ENCODE measurements at regions not wholly inside any gene's neighbourhood (a gene's known extent, or its start where the extent isn't known, plus 50 kb on each side); places are given as distances from the start of the nearest gene placed in this dataset.
"Not testable (repeated sequence)": the region's sequence is repeated elsewhere in the genome, so short reads cannot be mapped to it uniquely, and the experiment has no call there.

- DNase-seq: no peak
These were observed 257.0 kb downstream of the TTC32 start for GRCh38 chr2:19644763-19645162.

GRCh38 chr2:19643117-19643518 lies 258.7 kb downstream of the TTC32 start:
- no peak for DNase-seq

- DNase-seq: no peak
These were observed 259.3 kb downstream of the TTC32 start for GRCh38 chr2:19642501-19642900.

- DNase-seq: no peak
These were observed 265.8 kb downstream of the TTC32 start for GRCh38 chr2:19635951-19636510.

GRCh38 chr2:19632403-19632991 lies 269.3 kb downstream of the TTC32 start:
- DNase-seq: no peak

GRCh38 chr2:19631871-19632270 lies 269.9 kb downstream of the TTC32 start:
- no peak for DNase-seq

- no peak for DNase-seq
These were observed 270.9 kb downstream of the TTC32 start for GRCh38 chr2:19630921-19631320.

- no peak for DNase-seq
These were observed 268.9 kb upstream of the OSR1 start for GRCh38 chr2:19627359-19627758.

- no peak for DNase-seq
These were observed 265.1 kb upstream of the OSR1 start for GRCh38 chr2:19623488-19623887.

GRCh38 chr2:19617257-19617848 lies 258.9 kb upstream of the OSR1 start:
- DNase-seq: no peak

GRCh38 chr2:19615402-19615801 lies 257.0 kb upstream of the OSR1 start:
- not testable (repeated sequence) for DNase-seq

- no peak for DNase-seq
These were observed 255.6 kb upstream of the OSR1 start for GRCh38 chr2:19614066-19614465.

- DNase-seq: no peak
These were observed 253.3 kb upstream of the OSR1 start for GRCh38 chr2:19611491-19612332.

GRCh38 chr2:19609266-19609665 lies 250.8 kb upstream of the OSR1 start:
- no peak for DNase-seq

GRCh38 chr2:19607931-19608771 lies 249.7 kb upstream of the OSR1 start:
- DNase-seq: no peak

- DNase-seq: no peak
These were observed 249.0 kb upstream of the OSR1 start for GRCh38 chr2:19607400-19607799.

- DNase-seq: no peak
These were observed 242.6 kb upstream of the OSR1 start for GRCh38 chr2:19600982-19601381.

- no peak for DNase-seq
These were observed 242.1 kb upstream of the OSR1 start for GRCh38 chr2:19600506-19600905.

GRCh38 chr2:19598971-19599370 lies 240.5 kb upstream of the OSR1 start:
- DNase-seq: no peak

- no peak for DNase-seq
These were observed 233.8 kb upstream of the OSR1 start for GRCh38 chr2:19592197-19592596.

GRCh38 chr2:19589791-19590190 lies 231.4 kb upstream of the OSR1 start:
- DNase-seq: no peak

- no peak for DNase-seq
These were observed 222.4 kb upstream of the OSR1 start for GRCh38 chr2:19580830-19581229.

GRCh38 chr2:19580264-19580663 lies 221.8 kb upstream of the OSR1 start:
- no peak for DNase-seq

All from NCI-H2107 (cell line).